SK-N-SH treated with all-trans-retinoic acid at 6 μM for 48 hours (cell line): ENCODE measurements at regions not wholly inside any gene's neighbourhood (a gene's known extent, or its start where the extent isn't known, plus 50 kb on each side); places are given as distances from the start of the nearest gene placed in this dataset.

Experiments
- CREB5 ChIP-seq: fragments of 250-450 bp; sonication (Bioruptor Pico); IDR thresholded peaks from 2 replicates; pipeline ENCODE4 v1.5.1; 2020; ENCODE audit warnings: low read depth, mild to moderate bottlenecking, moderate library complexity
- GLIS3 ChIP-seq: fragments of 250-450 bp; sonication (Bioruptor Pico); IDR thresholded peaks from 2 replicates; pipeline ENCODE4 v1.5.0; 2020; ENCODE audit warnings: mild to moderate bottlenecking, moderate library complexity

DNA sequence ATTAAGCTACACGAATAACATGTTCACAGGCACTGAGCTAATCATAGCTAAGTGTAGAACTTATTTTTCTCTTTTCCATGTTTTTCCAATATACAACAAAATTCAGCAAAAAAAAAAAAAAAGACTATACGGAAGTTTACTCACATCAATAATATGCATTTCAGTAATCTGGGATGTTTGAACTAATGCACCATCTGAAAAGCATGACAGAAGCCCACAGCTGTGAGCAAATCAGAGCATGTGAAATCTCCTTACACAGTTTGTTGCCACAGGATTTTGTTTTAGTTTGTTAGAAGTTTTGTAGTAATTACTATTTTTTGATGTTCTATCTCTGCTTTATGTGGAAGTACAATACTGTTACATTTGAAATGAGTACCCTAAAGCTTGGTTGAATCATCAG is 1051.7 kb downstream of the TTLL7 start:
- TF ChIP-seq CREB5: no peak
- no peak for TF ChIP-seq GLIS3 (CRISPR knock-in tag)
